GM10248 (cell line): ENCODE measurements at regions not wholly inside any gene's neighbourhood (a gene's known extent, or its start where the extent isn't known, plus 50 kb on each side); places are given as distances from the start of the nearest gene placed in this dataset.

ENCODE experiments used
- CTCF ChIA-PET: fragments of 300-600 bp; sonication (Branson Sonifier 250); formaldehyde crosslinking; extraction: SDS; loops from one replicate; lab custom pipeline; 2021; ENCODE audit warnings: antibody characterized with exemption; lab: Yijun Ruan, JAX
- POLR2A ChIA-PET: fragments of 350-650 bp; sonication (Branson Sonifier 250); formaldehyde crosslinking; extraction: SDS; loops from one replicate; lab custom pipeline; 2020; ENCODE audit warnings: antibody characterized with exemption; lab: Yijun Ruan, JAX
- DNase-seq: peaks from one replicate; pipeline ENCODE4 v3.0.0; 2012; ENCODE audit errors: extremely low spot score
- CTCF ChIP-seq: IDR thresholded peaks from 2 replicates; pipeline ENCODE4 v1.5.1; 2012; ENCODE audit warnings: mild to moderate bottlenecking, low read depth; ENCODE audit errors: extremely low read depth, missing control alignments, control extremely low read depth

- POLR2A ChIA-PET = no interaction called here
- TF ChIP-seq CTCF = no peak
- no peak for DNase-seq
- CTCF ChIA-PET = no interaction called here
Measured at GRCh38 chr9:93893194-93893593, 62.0 kb downstream of the BARX1 start.

- ChIA-PET CTCF (no interaction called here), POLR2A (no interaction called here)
- DNase-seq = no peak
- no peak for TF ChIP-seq CTCF
Measured at GRCh38 chr9:93892748-93893147, 62.4 kb downstream of the BARX1 start.

DNA sequence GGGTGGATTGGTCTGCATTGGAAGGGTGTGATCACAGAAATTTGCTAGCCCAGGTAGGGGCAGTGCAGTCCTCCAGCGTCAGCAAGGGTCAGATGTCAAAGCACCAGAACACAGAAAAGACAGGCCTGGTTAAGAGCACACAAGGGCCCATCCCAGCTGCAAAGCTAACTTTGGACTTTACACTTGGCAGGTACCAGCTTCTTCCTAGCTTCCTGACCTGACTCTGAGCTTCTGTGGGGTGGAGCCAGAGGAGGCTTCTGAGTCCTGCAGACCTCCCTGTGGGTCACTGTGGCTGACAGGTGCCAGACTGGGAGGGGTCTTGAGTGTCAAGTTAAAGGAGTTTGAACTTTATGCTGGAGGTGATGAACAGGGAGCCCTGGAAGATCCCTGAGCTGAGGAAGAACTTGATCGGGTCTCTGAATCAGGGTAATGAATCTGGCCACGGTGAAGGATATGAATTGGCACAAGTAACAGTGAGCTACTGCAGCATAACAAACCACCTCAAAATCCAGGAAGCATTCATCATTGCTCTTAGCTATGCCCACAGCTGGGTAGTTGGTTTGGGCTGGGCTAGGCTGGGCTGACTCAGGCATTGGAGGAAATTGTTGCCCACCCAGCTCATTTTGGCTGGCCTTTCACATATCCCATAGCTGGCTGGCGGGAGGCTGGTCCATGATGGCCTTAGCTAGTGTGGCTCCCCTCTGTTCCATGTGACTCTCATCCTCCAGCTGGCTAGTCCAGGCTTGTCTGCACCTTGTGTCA is 63.4 kb downstream of the BARX1 start:
- no peak for DNase-seq
- CTCF ChIA-PET = interaction anchor here (0.7 to 1.0 kb wide), 2 partner anchors 9 to 19 kb away, joined by 3 to 4 read pairs; no protein-coding TSS in a partner anchor
- TF ChIP-seq CTCF = no peak
- POLR2A ChIA-PET = no interaction called here

DNA sequence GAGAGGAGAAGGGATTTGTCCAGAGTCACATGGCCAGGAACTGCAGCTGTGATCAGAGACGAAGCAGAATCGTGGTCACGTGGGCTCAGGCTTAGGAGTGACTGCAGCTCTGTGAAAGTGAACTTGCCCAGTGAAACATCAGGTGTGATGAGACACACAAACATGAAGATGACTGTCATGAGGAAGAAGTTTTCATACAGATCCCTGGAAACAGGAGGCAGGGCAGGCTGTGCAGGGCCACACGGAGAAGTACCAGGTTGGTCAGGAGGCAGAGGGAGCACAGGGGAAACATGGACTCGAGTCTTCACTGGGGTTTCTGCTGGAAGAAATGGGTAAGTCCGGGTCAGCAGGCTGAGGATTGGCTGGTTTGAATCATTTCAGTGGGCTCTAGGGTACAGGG is 64.1 kb downstream of the BARX1 start:
- no peak for TF ChIP-seq CTCF
- no peak for DNase-seq
- ChIA-PET POLR2A (no interaction called here), CTCF (interaction anchor here (1.5 kb wide), 1 partner anchor 10 kb away, joined by 4 read pairs; no protein-coding TSS in a partner anchor)

- POLR2A ChIA-PET = no interaction called here
- no peak for TF ChIP-seq CTCF
- no peak for DNase-seq
- CTCF ChIA-PET = interaction anchor here (1.5 kb wide), 1 partner anchor 9 kb away, joined by 4 read pairs; no protein-coding TSS in a partner anchor
Measured at GRCh38 chr9:93890436-93890935, 64.7 kb downstream of the BARX1 start.

DNA sequence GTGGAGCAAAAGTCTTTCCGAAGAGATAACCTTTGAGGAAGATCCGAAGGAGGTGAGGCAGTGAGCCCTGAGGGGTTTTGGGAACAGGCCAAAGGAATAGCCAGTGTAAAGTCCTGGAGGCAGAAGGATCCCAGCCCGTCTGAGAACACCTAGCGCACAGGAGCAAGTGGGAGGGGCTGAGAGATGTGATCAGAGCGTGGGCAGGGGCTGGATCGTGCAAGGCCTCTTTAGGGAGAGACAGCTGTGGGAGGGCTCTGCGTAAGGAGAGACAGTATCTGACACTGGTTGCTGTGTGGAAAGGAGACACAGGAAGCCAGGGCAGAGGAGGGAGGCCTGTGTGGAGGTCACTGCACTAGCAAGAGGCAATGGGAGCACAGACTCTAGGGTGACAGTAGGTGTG is 68.2 kb downstream of the BARX1 start:
- no peak for DNase-seq
- POLR2A ChIA-PET = no interaction called here
- no peak for TF ChIP-seq CTCF
- CTCF ChIA-PET = interaction anchor here (1.7 kb wide), 1 partner anchor 17 kb away, joined by 4 read pairs; no protein-coding TSS in a partner anchor
